OCI-LY3 (cell line): ENCODE measurements at regions not wholly inside any gene's neighbourhood (a gene's known extent, or its start where the extent isn't known, plus 50 kb on each side); places are given as distances from the start of the nearest gene placed in this dataset.

ENCODE experiments used
- EZH2phosphoT487 ChIP-seq: fragments of 200-600 bp; shearing (Covaris generic); IDR thresholded peaks from 2 replicates; pipeline ENCODE4 v1.6.1; 2018; ENCODE audit warnings: antibody characterized with exemption, mixed run types, low read depth
- TF ChIP-seq, protein P1 (sequence below): fragments of 200-600, 300-600 bp; sonication (generic); IDR thresholded peaks from 2 replicates; pipeline ENCODE4 v1.5.1; 2014; ENCODE audit warnings: antibody characterized with exemption, low read length, low read depth

DNA sequence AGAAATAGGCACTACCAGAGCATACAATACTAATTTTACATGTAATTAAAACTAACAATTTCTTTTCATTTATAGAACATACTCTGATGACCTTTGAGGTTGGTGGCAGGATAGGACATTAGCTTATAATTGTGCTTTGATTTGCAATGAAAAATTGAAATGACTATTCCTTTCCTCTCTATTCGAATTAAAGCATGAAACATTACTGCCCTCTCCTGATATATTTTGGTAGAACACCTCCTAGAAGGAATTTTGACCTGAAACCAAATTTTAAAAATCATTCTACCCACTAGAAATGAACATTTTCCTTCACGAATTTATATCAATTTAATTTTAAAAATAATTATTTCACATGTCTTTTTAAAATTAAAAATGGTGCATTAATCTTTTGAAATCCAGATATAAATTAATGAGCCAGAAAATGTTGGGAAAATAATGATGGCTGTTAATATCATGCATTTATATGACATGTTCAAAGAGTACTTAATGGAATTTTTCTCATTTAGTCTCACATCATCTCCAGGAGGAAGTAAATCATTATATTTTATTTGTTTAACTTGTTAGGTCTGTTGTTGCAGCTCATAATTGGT lies 556.3 kb upstream of the ARGLU1 start:
- TF ChIP-seq, protein P1, sequence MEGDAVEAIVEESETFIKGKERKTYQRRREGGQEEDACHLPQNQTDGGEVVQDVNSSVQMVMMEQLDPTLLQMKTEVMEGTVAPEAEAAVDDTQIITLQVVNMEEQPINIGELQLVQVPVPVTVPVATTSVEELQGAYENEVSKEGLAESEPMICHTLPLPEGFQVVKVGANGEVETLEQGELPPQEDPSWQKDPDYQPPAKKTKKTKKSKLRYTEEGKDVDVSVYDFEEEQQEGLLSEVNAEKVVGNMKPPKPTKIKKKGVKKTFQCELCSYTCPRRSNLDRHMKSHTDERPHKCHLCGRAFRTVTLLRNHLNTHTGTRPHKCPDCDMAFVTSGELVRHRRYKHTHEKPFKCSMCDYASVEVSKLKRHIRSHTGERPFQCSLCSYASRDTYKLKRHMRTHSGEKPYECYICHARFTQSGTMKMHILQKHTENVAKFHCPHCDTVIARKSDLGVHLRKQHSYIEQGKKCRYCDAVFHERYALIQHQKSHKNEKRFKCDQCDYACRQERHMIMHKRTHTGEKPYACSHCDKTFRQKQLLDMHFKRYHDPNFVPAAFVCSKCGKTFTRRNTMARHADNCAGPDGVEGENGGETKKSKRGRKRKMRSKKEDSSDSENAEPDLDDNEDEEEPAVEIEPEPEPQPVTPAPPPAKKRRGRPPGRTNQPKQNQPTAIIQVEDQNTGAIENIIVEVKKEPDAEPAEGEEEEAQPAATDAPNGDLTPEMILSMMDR = peak; percentile 60
- no peak for TF ChIP-seq EZH2phosphoT487
